Choroid plexus epithelial cell (primary cell): ENCODE measurements at regions not wholly inside any gene's neighbourhood (a gene's known extent, or its start where the extent isn't known, plus 50 kb on each side); places are given as distances from the start of the nearest gene placed in this dataset.

ENCODE experiments used
- DNase-seq: peaks from one replicate; pipeline ENCODE4 v3.0.0-alpha.2; 2010; ENCODE audit warnings: low read depth
- H3K4me3 ChIP-seq: 2 replicates; pipeline ENCODE4 v1.5.1; 2011; ENCODE audit warnings: low read depth, mild to moderate bottlenecking, control low read depth, low read length, moderate library complexity
- CTCF ChIP-seq: conservative IDR thresholded peaks from 2 replicates; pipeline ENCODE4 v1.5.1; 2011; ENCODE audit warnings: low read depth, mild to moderate bottlenecking, control low read depth, inconsistent platforms, low read length, moderate library complexity

DNA sequence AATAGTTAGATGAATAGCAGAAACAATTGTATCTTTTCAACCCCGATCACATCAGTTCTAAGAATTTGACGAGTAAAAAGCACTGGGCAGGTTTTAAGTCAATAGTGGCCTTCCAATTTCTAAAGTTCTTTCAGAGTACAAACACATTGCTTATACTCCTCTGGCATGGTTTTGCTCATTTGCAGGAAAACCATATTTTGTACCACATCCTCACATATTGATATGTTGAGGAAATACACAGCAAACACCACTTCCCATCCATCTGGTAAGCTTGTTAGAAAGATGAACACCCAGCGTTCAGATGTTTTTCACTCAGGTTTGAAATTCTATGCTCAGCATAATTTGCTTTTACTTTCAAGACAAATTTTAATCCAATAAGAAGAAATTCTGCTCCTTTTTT lies 344.6 kb upstream of the ACVR2A start:
- H3K4me3 ChIP-seq = no peak overlapping the region
- no peak for DNase-seq
- no peak for TF ChIP-seq CTCF

- H3K4me3 ChIP-seq = no peak overlapping the region
- no peak for DNase-seq
- no peak for TF ChIP-seq CTCF
These were observed 345.0 kb upstream of the ACVR2A start for GRCh38 chr2:147499785-147500184.

DNA sequence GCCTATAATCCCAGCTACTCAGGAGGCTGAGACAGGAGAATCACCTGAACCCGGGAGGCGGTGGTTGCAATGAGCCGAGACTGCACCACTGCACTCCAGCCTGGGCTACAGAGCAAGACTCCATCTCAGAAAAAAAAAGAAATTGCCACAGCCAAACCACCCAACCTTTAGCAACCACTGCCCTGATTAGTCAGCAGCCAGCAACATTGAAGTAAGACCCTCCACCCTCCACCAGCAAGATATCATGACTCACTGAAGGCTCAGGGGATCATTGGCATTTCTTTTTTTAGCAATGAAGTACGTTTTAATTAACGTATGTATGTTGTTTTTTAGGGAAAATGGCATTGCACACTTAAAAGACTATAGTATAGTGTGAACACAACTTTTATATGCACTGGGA lies 349.1 kb upstream of the ACVR2A start:
- no peak for DNase-seq
- no peak for TF ChIP-seq CTCF
- H3K4me3 ChIP-seq = no peak overlapping the region

- no peak for DNase-seq
- TF ChIP-seq CTCF = no peak
- no peak overlapping the region for H3K4me3 ChIP-seq
These were observed 352.4 kb upstream of the ACVR2A start for GRCh38 chr2:147492471-147492870.

DNA sequence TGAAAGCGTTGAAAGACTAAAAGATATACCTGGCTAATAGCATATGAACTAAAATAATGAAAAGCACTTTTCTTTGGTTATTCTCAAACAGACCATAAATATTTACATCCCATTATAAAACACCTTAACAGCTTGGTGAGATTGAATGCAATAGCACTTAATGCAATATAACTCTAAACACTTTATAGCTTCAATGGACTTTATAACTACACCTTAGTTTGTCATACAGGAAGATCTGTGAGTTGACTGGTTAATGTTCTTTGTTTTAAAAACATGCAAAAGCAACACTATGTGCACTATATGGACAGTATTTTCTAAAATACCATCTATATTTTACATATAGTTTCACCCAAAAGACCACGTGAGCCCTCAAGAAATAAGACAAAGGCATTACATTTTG lies 353.3 kb upstream of the ACVR2A start:
- no peak for TF ChIP-seq CTCF
- no peak for DNase-seq
- no peak overlapping the region for H3K4me3 ChIP-seq

DNA sequence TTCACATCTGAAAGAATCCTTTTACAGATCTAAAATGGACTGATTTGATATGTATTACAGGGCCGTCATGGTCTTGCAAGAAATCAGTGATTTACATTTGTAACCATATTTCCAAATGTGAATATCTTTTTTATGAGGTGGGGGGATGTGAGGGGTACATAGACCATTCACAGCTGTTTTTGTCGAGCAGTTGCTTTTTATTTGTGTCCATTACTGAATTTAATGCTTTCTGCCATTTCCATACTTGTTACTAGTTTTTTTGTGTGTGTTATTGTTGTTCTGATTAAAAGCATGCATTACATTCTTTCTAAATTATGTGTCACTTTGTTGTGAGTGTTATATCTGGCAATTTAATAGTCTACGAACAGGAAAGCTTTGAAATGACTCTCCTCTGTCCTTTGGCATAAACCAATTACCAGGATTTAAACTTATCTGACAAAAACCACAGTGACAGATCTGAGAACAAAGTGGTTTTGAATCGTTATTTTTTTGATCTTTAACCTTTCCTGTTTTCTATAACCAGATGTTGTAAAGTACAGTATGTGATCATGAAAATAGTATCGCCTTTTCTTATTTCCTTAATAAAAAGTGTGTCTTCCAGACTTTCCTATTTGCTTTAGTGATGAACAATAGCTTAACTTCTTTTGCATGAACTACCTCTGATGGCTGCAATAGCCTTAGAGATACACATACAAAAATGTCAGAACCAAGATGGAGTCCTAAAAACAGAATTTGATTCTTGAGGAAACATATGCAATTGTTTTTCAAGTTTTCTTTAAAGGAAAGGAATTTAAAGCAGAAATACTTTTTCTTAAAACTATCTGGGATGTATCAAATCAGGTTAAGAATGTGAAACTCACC lies 354.2 kb upstream of the ACVR2A start:
- no peak for TF ChIP-seq CTCF

GRCh38 chr2:147488472-147488871 lies 356.4 kb upstream of the ACVR2A start:
- no peak for DNase-seq
- H3K4me3 ChIP-seq = no peak overlapping the region
- no peak for TF ChIP-seq CTCF

More for the DNA sequence above, 354.2 kb upstream of the ACVR2A start:
- no peak for DNase-seq
- no peak overlapping the region for H3K4me3 ChIP-seq
